ENCODE measurements at regions not wholly inside any gene's neighbourhood (a gene's known extent, or its start where the extent isn't known, plus 50 kb on each side); places are given as distances from the start of the nearest gene placed in this dataset.

DNA sequence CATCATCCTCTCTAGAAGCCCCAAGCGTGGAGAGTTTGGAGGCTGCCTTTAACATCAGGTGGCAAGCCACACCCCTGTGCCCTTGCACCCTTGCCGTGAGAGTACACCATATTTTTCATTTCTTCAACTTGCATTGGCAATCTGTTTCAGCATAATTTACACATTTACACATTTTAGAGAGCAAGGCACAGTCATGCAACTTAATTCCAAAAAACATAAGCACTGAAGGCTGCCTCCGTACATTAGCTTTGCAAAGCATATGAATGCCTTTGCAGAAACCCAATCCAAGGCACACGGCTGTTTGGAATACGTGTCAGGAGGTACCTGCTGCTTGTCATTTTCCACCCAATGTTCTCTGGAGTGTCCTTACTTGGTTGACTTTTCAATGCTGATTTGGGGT, 833.1 kb downstream of the VRK1 start:
- DNase-seq (ENCODE audit: extremely low read depth, insufficient read length): no peak
- no peaks in the 10 kb centered on the region for H3K27me3 ChIP-seq (replicated peaks; ENCODE audit: control insufficient read depth, insufficient read depth, low read length)
- TF ChIP-seq, protein P1, sequence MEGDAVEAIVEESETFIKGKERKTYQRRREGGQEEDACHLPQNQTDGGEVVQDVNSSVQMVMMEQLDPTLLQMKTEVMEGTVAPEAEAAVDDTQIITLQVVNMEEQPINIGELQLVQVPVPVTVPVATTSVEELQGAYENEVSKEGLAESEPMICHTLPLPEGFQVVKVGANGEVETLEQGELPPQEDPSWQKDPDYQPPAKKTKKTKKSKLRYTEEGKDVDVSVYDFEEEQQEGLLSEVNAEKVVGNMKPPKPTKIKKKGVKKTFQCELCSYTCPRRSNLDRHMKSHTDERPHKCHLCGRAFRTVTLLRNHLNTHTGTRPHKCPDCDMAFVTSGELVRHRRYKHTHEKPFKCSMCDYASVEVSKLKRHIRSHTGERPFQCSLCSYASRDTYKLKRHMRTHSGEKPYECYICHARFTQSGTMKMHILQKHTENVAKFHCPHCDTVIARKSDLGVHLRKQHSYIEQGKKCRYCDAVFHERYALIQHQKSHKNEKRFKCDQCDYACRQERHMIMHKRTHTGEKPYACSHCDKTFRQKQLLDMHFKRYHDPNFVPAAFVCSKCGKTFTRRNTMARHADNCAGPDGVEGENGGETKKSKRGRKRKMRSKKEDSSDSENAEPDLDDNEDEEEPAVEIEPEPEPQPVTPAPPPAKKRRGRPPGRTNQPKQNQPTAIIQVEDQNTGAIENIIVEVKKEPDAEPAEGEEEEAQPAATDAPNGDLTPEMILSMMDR (IDR thresholded peaks at IDR 0.05; ENCODE audit: insufficient read depth, low read length, poor library complexity, severe bottlenecking): no peak
- H3K36me3 ChIP-seq (ENCODE audit: control insufficient read depth, insufficient read depth, low read length): no peaks in the 10 kb centered on the region
- no peak overlapping the region for H3K4me3 ChIP-seq (replicated peaks; ENCODE audit: low read depth, low read length)

DNA sequence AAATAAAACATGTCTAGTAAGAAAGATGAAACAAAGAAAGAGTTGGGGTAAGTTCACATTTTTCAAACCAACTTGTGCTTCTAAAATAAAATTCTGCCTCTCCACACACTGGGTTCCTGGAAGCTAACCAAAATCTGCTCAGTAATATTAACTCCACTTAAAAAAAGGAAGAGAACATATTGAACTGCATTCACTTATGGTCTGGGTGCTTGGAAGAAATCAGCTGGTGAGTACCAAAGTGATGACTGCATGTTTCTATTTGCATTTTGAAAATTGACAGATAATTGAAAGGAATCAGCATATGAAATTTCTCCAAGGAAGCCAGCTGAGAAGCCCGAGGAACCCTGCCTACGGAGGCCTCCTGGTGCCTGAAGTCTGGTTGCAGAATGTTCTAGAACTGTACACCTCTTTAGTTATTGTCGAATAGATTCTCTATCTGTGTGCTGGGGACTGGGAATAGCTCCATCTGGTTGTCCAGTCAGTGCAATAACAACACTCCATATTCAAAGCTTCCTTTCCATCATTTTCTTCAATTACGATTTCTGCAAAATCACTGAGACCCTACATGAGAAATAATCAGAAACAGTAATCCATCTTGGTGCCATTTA, 836.1 kb downstream of the VRK1 start:
- no peak for DNase-seq (ENCODE audit: extremely low read depth, insufficient read length)
- TF ChIP-seq, protein P1 (IDR thresholded peaks at IDR 0.05; ENCODE audit: insufficient read depth, low read length, poor library complexity, severe bottlenecking): no peak
- Histone ChIP-seq H3K27me3 (replicated peaks; ENCODE audit: control insufficient read depth, insufficient read depth, low read length) (no peaks in the 10 kb centered on the region), H3K4me3 (replicated peaks; ENCODE audit: low read depth, low read length) (no peak overlapping the region), H3K36me3 (ENCODE audit: control insufficient read depth, insufficient read depth, low read length) (no peaks in the 10 kb centered on the region)

DNA sequence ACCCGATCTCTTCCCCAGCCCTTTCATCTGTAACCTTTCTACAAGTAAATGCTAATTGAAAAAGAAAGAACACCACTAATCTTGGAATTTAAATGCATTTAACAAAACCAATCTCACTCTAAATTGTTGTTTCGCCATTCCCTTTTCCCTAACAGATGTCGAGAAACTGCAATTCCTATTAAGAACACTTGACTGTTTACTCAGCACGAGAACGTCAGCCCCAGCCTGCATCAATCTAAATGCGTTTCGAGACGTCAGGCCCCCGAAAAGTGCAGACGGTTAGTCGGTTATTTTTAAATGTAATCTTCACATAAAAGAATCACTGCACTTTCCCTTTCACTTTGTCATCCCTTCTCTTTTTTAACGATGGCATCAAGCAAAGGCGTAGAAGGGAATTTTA, 837.6 kb downstream of the VRK1 start:
- DNase-seq (ENCODE audit: extremely low read depth, insufficient read length): no peak
- peak overlapping the region; percentile 11; the same call in 1 of the 2 replicates for H3K4me3 ChIP-seq (replicated peaks; ENCODE audit: low read depth, low read length)
- TF ChIP-seq, protein P1 (IDR thresholded peaks at IDR 0.05; ENCODE audit: insufficient read depth, low read length, poor library complexity, severe bottlenecking): no peak
- no peaks in the 10 kb centered on the region for H3K27me3 ChIP-seq (replicated peaks; ENCODE audit: control insufficient read depth, insufficient read depth, low read length)
- H3K36me3 ChIP-seq (ENCODE audit: control insufficient read depth, insufficient read depth, low read length): no peaks in the 10 kb centered on the region

GRCh38 chr14:97638864-97639263, 841.7 kb downstream of the VRK1 start:
- TF ChIP-seq, protein P1 (IDR thresholded peaks at IDR 0.05; ENCODE audit: insufficient read depth, low read length, poor library complexity, severe bottlenecking): no peak
- Histone ChIP-seq H3K4me3 (replicated peaks; ENCODE audit: low read depth, low read length) (no peak overlapping the region), H3K36me3 (ENCODE audit: control insufficient read depth, insufficient read depth, low read length) (no peaks in the 10 kb centered on the region), H3K27me3 (replicated peaks; ENCODE audit: control insufficient read depth, insufficient read depth, low read length) (no peaks in the 10 kb centered on the region)
- DNase-seq (ENCODE audit: extremely low read depth, insufficient read length): no peak

DNA sequence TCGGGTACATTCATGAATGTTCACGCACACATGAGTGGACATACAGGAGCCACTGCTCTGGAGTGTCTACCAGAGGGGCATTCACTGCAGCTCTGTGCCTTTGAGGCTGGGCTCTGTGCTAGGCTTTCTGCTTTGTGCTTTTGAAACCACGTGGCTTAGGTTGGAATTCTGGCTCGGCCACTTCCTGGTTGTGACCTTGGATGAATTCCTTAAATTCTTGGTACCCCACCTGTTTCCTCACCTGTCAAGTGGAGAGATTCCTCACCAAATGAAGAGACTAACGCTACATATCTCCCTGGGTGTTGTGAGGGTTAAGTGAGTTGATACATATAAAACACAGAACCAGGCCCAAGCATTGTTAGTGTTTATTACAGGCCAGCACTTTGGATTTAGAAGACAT, 842.8 kb downstream of the VRK1 start:
- no peak for DNase-seq (ENCODE audit: extremely low read depth, insufficient read length)
- Histone ChIP-seq H3K27me3 (replicated peaks; ENCODE audit: control insufficient read depth, insufficient read depth, low read length) (no peaks in the 10 kb centered on the region), H3K4me3 (replicated peaks; ENCODE audit: low read depth, low read length) (no peak overlapping the region), H3K36me3 (ENCODE audit: control insufficient read depth, insufficient read depth, low read length) (no peaks in the 10 kb centered on the region)
- TF ChIP-seq, protein P1 (IDR thresholded peaks at IDR 0.05; ENCODE audit: insufficient read depth, low read length, poor library complexity, severe bottlenecking): no peak

GRCh38 chr14:97641827-97642226, 844.6 kb downstream of the VRK1 start:
- H3K27me3 ChIP-seq (replicated peaks; ENCODE audit: control insufficient read depth, insufficient read depth, low read length): no peaks in the 10 kb centered on the region
- TF ChIP-seq, protein P1 (IDR thresholded peaks at IDR 0.05; ENCODE audit: insufficient read depth, low read length, poor library complexity, severe bottlenecking): no peak
- H3K4me3 ChIP-seq (replicated peaks; ENCODE audit: low read depth, low read length): no peak overlapping the region
- no peaks in the 10 kb centered on the region for H3K36me3 ChIP-seq (ENCODE audit: control insufficient read depth, insufficient read depth, low read length)
- no peak for DNase-seq (ENCODE audit: extremely low read depth, insufficient read length)

Measured in GM06990 (cell line).